ENCODE measurements at regions not wholly inside any gene's neighbourhood (a gene's known extent, or its start where the extent isn't known, plus 50 kb on each side); places are given as distances from the start of the nearest gene placed in this dataset.

- no peaks in the 10 kb centered on the region for H3K4me1 Mint-ChIP-seq (ENCODE audit: low read depth)
- no peaks in the 10 kb centered on the region for H3K9me3 Mint-ChIP-seq
- DNase-seq (no peak), ATAC-seq (replicated peaks in 1 of 2) (no peak)
- no peak overlapping the region for H3K27ac Mint-ChIP-seq
- H3K27me3 Mint-ChIP-seq (ENCODE audit: low read depth) = peaks cover 12% of the 10 kb centered on the region
- no peaks in the 10 kb centered on the region for H3K36me3 Mint-ChIP-seq (ENCODE audit: insufficient read depth in 2 of 2)
- H3K4me3 Mint-ChIP-seq = no peak overlapping the region
These were observed 495.9 kb downstream of the SPRY1 start for GRCh38 chr4:123892368-123892976.

GRCh38 chr4:123893011-123893981 is 496.7 kb downstream of the SPRY1 start:
- no peaks in the 10 kb centered on the region for H3K36me3 Mint-ChIP-seq (ENCODE audit: insufficient read depth in 2 of 2)
- ATAC-seq (replicated peaks in 1 of 2) (no peak), DNase-seq (no peak)
- peaks cover 13% of the 10 kb centered on the region for H3K27me3 Mint-ChIP-seq (ENCODE audit: low read depth)
- H3K4me1 Mint-ChIP-seq (ENCODE audit: low read depth) = no peaks in the 10 kb centered on the region
- H3K9me3 Mint-ChIP-seq = no peaks in the 10 kb centered on the region
- H3K4me3 Mint-ChIP-seq = no peak overlapping the region
- H3K27ac Mint-ChIP-seq = no peak overlapping the region

DNA sequence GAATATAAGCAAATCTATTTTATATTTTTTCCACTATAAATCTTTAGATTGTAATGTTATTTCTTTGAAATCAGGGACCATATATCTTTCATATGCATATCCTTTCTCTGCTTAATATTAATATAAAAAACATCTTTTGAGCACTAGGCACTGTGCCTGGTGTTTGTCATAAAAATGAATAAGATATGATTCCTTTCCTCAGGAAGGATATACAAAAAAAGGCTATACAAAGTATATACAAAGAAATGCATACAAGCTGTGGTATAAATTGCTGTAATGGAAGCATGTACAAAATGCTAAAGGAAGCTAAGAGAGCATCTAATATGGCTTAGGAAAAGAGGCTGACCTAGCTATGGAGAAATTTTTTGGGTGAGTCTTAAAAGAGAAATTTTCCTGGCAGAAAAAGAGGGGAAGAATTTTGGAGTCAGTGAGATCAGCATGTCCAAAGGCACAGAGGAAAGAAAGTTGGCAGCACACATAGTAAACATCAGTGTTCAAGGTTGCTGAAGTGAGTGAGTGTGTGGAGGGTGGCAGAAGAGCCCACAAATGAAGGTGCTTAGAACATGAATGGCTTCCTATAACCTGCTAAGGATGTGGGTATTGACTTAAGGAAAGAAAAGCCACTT is 500.0 kb downstream of the SPRY1 start:
- H3K27me3 Mint-ChIP-seq (ENCODE audit: low read depth) = peaks cover 13% of the 10 kb centered on the region
- H3K4me1 Mint-ChIP-seq (ENCODE audit: low read depth) = no peaks in the 10 kb centered on the region
- ATAC-seq (replicated peaks in 1 of 2) = no peak
- no peak overlapping the region for H3K4me3 Mint-ChIP-seq
- no peak overlapping the region for H3K27ac Mint-ChIP-seq
- no peaks in the 10 kb centered on the region for H3K9me3 Mint-ChIP-seq
- no peak for DNase-seq
- H3K36me3 Mint-ChIP-seq (ENCODE audit: insufficient read depth in 2 of 2) = no peaks in the 10 kb centered on the region

DNA sequence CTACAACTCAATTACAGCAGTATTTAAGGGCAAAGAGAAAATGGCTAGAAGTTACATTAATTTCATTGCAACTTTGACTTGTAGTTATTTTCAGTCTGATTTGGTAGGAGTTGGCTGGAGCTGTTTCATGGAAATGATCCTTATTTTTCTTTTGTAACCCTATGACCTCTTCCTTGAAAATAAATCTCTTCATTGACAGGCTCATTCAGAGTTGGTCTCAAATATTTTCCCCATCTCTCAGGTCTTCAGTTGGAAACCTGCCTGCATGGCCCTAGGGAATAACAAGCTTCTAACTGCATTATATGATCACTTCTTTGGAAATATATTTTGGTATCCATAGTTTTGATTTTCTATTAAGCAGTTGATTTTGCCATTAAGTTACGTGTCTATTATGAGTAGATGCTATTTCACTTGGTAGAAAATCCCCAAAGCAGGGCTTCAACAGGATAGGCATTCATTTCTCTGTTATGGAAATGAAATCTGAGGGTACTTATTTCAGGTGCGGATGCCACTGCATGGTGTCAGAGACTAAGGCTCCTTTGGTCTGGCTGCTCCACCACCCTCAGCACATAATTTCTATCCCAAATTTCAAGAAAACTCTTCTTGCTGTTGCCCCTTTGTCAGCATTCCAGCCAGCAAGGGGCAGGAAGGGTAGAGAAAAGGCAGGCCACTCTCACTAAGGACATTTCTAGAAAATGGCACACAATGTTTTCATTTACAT is 502.5 kb downstream of the SPRY1 start:
- ATAC-seq (replicated peaks in 1 of 2) (no peak), DNase-seq (no peak)
- H3K4me1 Mint-ChIP-seq (ENCODE audit: low read depth) = no peaks in the 10 kb centered on the region
- no peak overlapping the region for H3K27ac Mint-ChIP-seq
- H3K4me3 Mint-ChIP-seq = no peak overlapping the region
- H3K36me3 Mint-ChIP-seq (ENCODE audit: insufficient read depth in 2 of 2) = no peaks in the 10 kb centered on the region
- H3K27me3 Mint-ChIP-seq (ENCODE audit: low read depth) = peaks cover 7% of the 10 kb centered on the region
- no peaks in the 10 kb centered on the region for H3K9me3 Mint-ChIP-seq

- ATAC-seq (replicated peaks in 1 of 2) (no peak), DNase-seq (no peak)
- H3K27ac Mint-ChIP-seq = no peak overlapping the region
- H3K27me3 Mint-ChIP-seq (ENCODE audit: low read depth) = peaks cover 6% of the 10 kb centered on the region
- H3K4me3 Mint-ChIP-seq = no peak overlapping the region
- H3K36me3 Mint-ChIP-seq (ENCODE audit: insufficient read depth in 2 of 2) = no peaks in the 10 kb centered on the region
- H3K4me1 Mint-ChIP-seq (ENCODE audit: low read depth) = no peaks in the 10 kb centered on the region
- no peaks in the 10 kb centered on the region for H3K9me3 Mint-ChIP-seq
These were observed 508.3 kb downstream of the SPRY1 start for GRCh38 chr4:123904882-123905281.

- no peaks in the 10 kb centered on the region for H3K27me3 Mint-ChIP-seq (ENCODE audit: low read depth)
- no peak overlapping the region for H3K27ac Mint-ChIP-seq
- ATAC-seq (replicated peaks in 1 of 2) (no peak), DNase-seq (no peak)
- H3K4me3 Mint-ChIP-seq = no peak overlapping the region
- no peaks in the 10 kb centered on the region for H3K9me3 Mint-ChIP-seq
- H3K36me3 Mint-ChIP-seq (ENCODE audit: insufficient read depth in 2 of 2) = no peaks in the 10 kb centered on the region
- H3K4me1 Mint-ChIP-seq (ENCODE audit: low read depth) = no peaks in the 10 kb centered on the region
These were observed 517.0 kb downstream of the SPRY1 start for GRCh38 chr4:123913598-123913997.

- ATAC-seq (replicated peaks in 1 of 2) = no peak
- no peak for DNase-seq
- H3K4me1 Mint-ChIP-seq (ENCODE audit: low read depth) = no peaks in the 10 kb centered on the region
- H3K9me3 Mint-ChIP-seq = no peaks in the 10 kb centered on the region
- no peaks in the 10 kb centered on the region for H3K36me3 Mint-ChIP-seq (ENCODE audit: insufficient read depth in 2 of 2)
- H3K27me3 Mint-ChIP-seq (ENCODE audit: low read depth) = no peaks in the 10 kb centered on the region
- no peak overlapping the region for H3K4me3 Mint-ChIP-seq
- H3K27ac Mint-ChIP-seq = no peak overlapping the region
These were observed 520.2 kb downstream of the SPRY1 start for GRCh38 chr4:123916821-123917220.

- Mint-ChIP-seq H3K27me3 (ENCODE audit: low read depth) (peaks cover 4% of the 10 kb centered on the region), H3K4me3 (no peak overlapping the region), H3K9me3 (no peaks in the 10 kb centered on the region), H3K27ac (no peak overlapping the region), H3K4me1 (ENCODE audit: low read depth) (no peaks in the 10 kb centered on the region), H3K36me3 (ENCODE audit: insufficient read depth in 2 of 2) (no peaks in the 10 kb centered on the region)
- ATAC-seq (replicated peaks in 1 of 2) = no peak
- DNase-seq = no peak
These were observed 523.0 kb downstream of the SPRY1 start for GRCh38 chr4:123919576-123920098.

- DNase-seq = no peak
- H3K4me1 Mint-ChIP-seq (ENCODE audit: low read depth) = no peaks in the 10 kb centered on the region
- H3K27ac Mint-ChIP-seq = no peak overlapping the region
- no peak overlapping the region for H3K4me3 Mint-ChIP-seq
- no peaks in the 10 kb centered on the region for H3K36me3 Mint-ChIP-seq (ENCODE audit: insufficient read depth in 2 of 2)
- ATAC-seq (replicated peaks in 1 of 2) = no peak
- H3K9me3 Mint-ChIP-seq = no peaks in the 10 kb centered on the region
- peaks cover 12% of the 10 kb centered on the region for H3K27me3 Mint-ChIP-seq (ENCODE audit: low read depth)
These were observed 524.7 kb downstream of the SPRY1 start for GRCh38 chr4:123921339-123921738.

- DNase-seq (no peak), ATAC-seq (replicated peaks in 1 of 2) (no peak)
- no peak overlapping the region for H3K27ac Mint-ChIP-seq
- H3K9me3 Mint-ChIP-seq = no peaks in the 10 kb centered on the region
- H3K36me3 Mint-ChIP-seq (ENCODE audit: insufficient read depth in 2 of 2) = no peaks in the 10 kb centered on the region
- no peaks in the 10 kb centered on the region for H3K4me1 Mint-ChIP-seq (ENCODE audit: low read depth)
- H3K27me3 Mint-ChIP-seq (ENCODE audit: low read depth) = peaks cover 12% of the 10 kb centered on the region
- no peak overlapping the region for H3K4me3 Mint-ChIP-seq
These were observed 526.3 kb downstream of the SPRY1 start for GRCh38 chr4:123922847-123923246.

GRCh38 chr4:123924536-123924935 is 527.9 kb downstream of the SPRY1 start:
- H3K36me3 Mint-ChIP-seq (ENCODE audit: insufficient read depth in 2 of 2) = no peaks in the 10 kb centered on the region
- no peak overlapping the region for H3K4me3 Mint-ChIP-seq
- ATAC-seq (replicated peaks in 1 of 2) (no peak), DNase-seq (no peak)
- H3K9me3 Mint-ChIP-seq = no peaks in the 10 kb centered on the region
- H3K4me1 Mint-ChIP-seq (ENCODE audit: low read depth) = no peaks in the 10 kb centered on the region
- no peak overlapping the region for H3K27ac Mint-ChIP-seq
- H3K27me3 Mint-ChIP-seq (ENCODE audit: low read depth) = peaks cover 12% of the 10 kb centered on the region

DNA sequence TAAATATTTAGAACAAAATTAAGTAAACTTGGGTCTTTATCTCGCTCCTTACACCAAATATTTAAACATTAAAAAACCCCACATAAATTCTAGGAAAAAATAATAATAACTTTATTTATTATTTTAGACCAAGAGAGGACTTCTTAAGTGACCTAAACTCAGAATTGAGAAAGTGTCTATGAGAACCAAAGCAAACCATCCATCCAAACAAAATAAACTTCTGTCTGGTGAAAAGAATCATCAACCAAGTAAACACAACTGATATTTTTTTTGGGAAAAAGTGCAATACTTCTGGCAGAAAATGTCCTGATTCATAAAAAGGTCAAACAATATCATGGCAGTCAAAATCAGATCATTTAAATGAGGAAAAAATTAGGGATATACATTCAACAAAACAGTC is 533.0 kb downstream of the SPRY1 start:
- peaks cover 8% of the 10 kb centered on the region for H3K27me3 Mint-ChIP-seq (ENCODE audit: low read depth)
- no peak for ATAC-seq (replicated peaks in 1 of 2)
- no peak overlapping the region for H3K4me3 Mint-ChIP-seq
- no peak overlapping the region for H3K27ac Mint-ChIP-seq
- no peak for DNase-seq
- H3K36me3 Mint-ChIP-seq (ENCODE audit: insufficient read depth in 2 of 2) = no peaks in the 10 kb centered on the region
- H3K4me1 Mint-ChIP-seq (ENCODE audit: low read depth) = no peaks in the 10 kb centered on the region
- H3K9me3 Mint-ChIP-seq = peaks cover 0 to 2% of the 10 kb centered on the region in 2 donors

DNA sequence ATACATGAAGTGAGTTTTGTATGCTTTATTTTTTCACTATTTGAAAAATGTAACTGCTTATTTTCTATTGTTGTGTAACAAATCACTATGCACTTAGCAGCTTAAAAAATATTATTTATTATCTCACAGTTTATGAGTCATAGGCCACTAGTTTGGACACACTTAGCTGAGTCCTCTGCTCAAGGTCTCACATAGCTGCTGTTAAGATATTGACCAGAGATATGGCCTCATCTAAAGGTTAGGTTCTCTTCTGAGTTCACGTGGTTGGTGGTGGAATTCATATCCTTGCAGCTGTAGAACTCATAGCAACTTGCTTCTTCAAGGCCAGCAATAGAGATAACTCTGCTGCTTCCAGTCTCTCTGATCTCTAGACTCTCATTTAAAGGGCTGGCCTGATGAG is 534.4 kb downstream of the SPRY1 start:
- DNase-seq = no peak
- Mint-ChIP-seq H3K4me1 (ENCODE audit: low read depth) (no peaks in the 10 kb centered on the region), H3K36me3 (ENCODE audit: insufficient read depth in 2 of 2) (no peaks in the 10 kb centered on the region), H3K9me3 (peaks cover 2% of the 10 kb centered on the region in 2 donors), H3K27me3 (ENCODE audit: low read depth) (no peaks in the 10 kb centered on the region), H3K4me3 (no peak overlapping the region), H3K27ac (no peak overlapping the region)
- ATAC-seq (replicated peaks in 1 of 2) = no peak

Data from activated T-cell treated with anti-CD3 and anti-CD28 coated beads, Interleukin-2, amount 50 U/mL, for 72 hours (primary cell).